CD8-positive, alpha-beta memory T cell (primary cell): ENCODE measurements at regions not wholly inside any gene's neighbourhood (a gene's known extent, or its start where the extent isn't known, plus 50 kb on each side); places are given as distances from the start of the nearest gene placed in this dataset.

Source experiments
- CTCF ChIA-PET: fragments of 350-600 bp; sonication (Branson Sonifier 250); formaldehyde crosslinking; loops from one replicate; lab custom pipeline; 2021; ENCODE audit warnings: antibody characterized with exemption; lab: Charles Lee
- POLR2A ChIA-PET: fragments of 350-600 bp; sonication (Branson Sonifier 250); formaldehyde crosslinking; loops from one replicate; lab custom pipeline; 2021; ENCODE audit warnings: antibody characterized with exemption; lab: Charles Lee
- DNase-seq, 5 donors: peaks; one replicate each; pipeline versions ENCODE4 v3.0.0 to v3.0.0-alpha.2; 2020 to 2022; ENCODE audit warnings: mixed read lengths in 1 of 5
- H3K27ac ChIP-seq: one replicate; pipeline ENCODE4 v1.7.0; 2013; ENCODE audit warnings: low read depth, mild to moderate bottlenecking, low read length, moderate library complexity
- H3K27me3 ChIP-seq: 2 replicates; pipeline ENCODE4 v1.7.0; 2013; ENCODE audit warnings: low read length, mild to moderate bottlenecking; ENCODE audit not compliant: insufficient read depth, poor library complexity, severe bottlenecking
- H3K36me3 ChIP-seq: 2 replicates; pipeline ENCODE4 v1.7.0; 2013; ENCODE audit warnings: mild to moderate bottlenecking, low read length, moderate library complexity; ENCODE audit not compliant: insufficient read depth
- H3K4me1 ChIP-seq: 2 replicates; pipeline ENCODE4 v1.7.0; 2013; ENCODE audit warnings: mild to moderate bottlenecking, low read length, moderate library complexity; ENCODE audit not compliant: insufficient read depth
- H3K4me3 ChIP-seq: 2 replicates; pipeline ENCODE4 v1.7.0; 2013; ENCODE audit warnings: mild to moderate bottlenecking, low read length
- H3K9me3 ChIP-seq: 2 replicates; pipeline ENCODE4 v1.7.0; 2013; ENCODE audit warnings: mild to moderate bottlenecking, low read length
- H3K27ac Mint-ChIP-seq, 8 donors: one replicate each; pipeline ENCODE4 v1.8.0; 2020 to 2021; ENCODE audit warnings: mixed read lengths in 8 of 8, mild to moderate bottlenecking in 6 of 8, inconsistent platforms in 3 of 8, moderate library complexity in 3 of 8
- H3K27me3 Mint-ChIP-seq, 2 donors: one replicate each; pipeline ENCODE4 v1.8.0; 2020 to 2021; ENCODE audit warnings: mixed read lengths in 2 of 2, mild to moderate bottlenecking in 1 of 2, moderate library complexity in 1 of 2
- H3K36me3 Mint-ChIP-seq, 3 donors: one replicate each; pipeline ENCODE4 v1.8.0; 2020 to 2021; ENCODE audit warnings: mixed read lengths in 3 of 3, inconsistent platforms in 1 of 3, mild to moderate bottlenecking in 1 of 3
- H3K4me1 Mint-ChIP-seq, 3 donors: one replicate each; pipeline ENCODE4 v1.8.0; 2020 to 2021; ENCODE audit warnings: mixed read lengths in 3 of 3, inconsistent platforms in 1 of 3, mild to moderate bottlenecking in 1 of 3
- H3K4me3 Mint-ChIP-seq, 7 donors: one replicate each; pipeline ENCODE4 v1.8.0; 2020 to 2021; ENCODE audit warnings: mixed read lengths in 7 of 7, mild to moderate bottlenecking in 6 of 7, moderate library complexity in 4 of 7, inconsistent platforms in 2 of 7
- H3K9me3 Mint-ChIP-seq, 5 donors: one replicate each; pipeline ENCODE4 v1.8.0; 2020 to 2022; ENCODE audit warnings: mixed read lengths in 5 of 5, mild to moderate bottlenecking in 3 of 5, moderate library complexity in 2 of 5, inconsistent platforms in 1 of 5

DNA sequence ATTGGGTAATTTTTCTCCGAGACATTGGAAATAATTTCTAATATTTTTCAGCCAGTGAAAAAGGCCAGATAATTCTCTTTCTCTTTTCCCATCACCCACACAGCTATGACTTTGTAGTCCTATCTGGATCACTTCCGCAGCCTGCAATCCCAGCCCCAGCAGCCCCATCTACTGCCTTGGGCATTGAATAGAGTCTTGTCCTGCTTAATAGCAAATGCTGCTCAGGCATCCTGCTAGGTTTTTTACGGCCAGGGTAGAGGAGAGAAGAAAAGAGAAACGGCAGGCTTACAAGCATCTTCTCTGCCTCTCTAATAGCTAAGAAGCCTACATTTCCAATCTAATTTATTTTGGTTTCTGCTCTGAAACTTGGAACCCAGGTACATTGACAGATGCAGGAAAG, 154.3 kb upstream of the B3GAT1 start:
- no peak overlapping the region for H3K4me3 Mint-ChIP-seq
- H3K9me3 Mint-ChIP-seq: no peaks in the 10 kb centered on the region
- H3K27ac Mint-ChIP-seq: no peak overlapping the region
- CTCF ChIA-PET: no interaction called here
- no peaks in the 10 kb centered on the region for H3K9me3 ChIP-seq
- POLR2A ChIA-PET: no interaction called here
- no peaks in the 10 kb centered on the region for H3K4me1 ChIP-seq
- H3K36me3 ChIP-seq: no peaks in the 10 kb centered on the region
- H3K27me3 Mint-ChIP-seq: peaks cover 10 to 20% of the 10 kb centered on the region in 2 donors
- no peaks in the 10 kb centered on the region for H3K36me3 Mint-ChIP-seq
- H3K27ac ChIP-seq: no peak overlapping the region
- no peaks in the 10 kb centered on the region for H3K4me1 Mint-ChIP-seq
- H3K27me3 ChIP-seq: no peaks in the 10 kb centered on the region
- no peak for DNase-seq
- no peak overlapping the region for H3K4me3 ChIP-seq

GRCh38 chr11:134565343-134565891, 153.4 kb upstream of the B3GAT1 start:
- no peak overlapping the region for H3K27ac Mint-ChIP-seq
- H3K36me3 ChIP-seq: no peaks in the 10 kb centered on the region
- ChIA-PET CTCF (no interaction called here), POLR2A (no interaction called here)
- no peaks in the 10 kb centered on the region for H3K36me3 Mint-ChIP-seq
- H3K9me3 Mint-ChIP-seq: no peaks in the 10 kb centered on the region
- H3K9me3 ChIP-seq: no peaks in the 10 kb centered on the region
- no peaks in the 10 kb centered on the region for H3K4me1 Mint-ChIP-seq
- no peak overlapping the region for H3K27ac ChIP-seq
- no peaks in the 10 kb centered on the region for H3K4me1 ChIP-seq
- no peaks in the 10 kb centered on the region for H3K27me3 ChIP-seq
- no peak overlapping the region for H3K4me3 Mint-ChIP-seq
- DNase-seq: no peak
- H3K4me3 ChIP-seq: no peak overlapping the region
- H3K27me3 Mint-ChIP-seq: peaks cover 10 to 19% of the 10 kb centered on the region in 2 donors

DNA sequence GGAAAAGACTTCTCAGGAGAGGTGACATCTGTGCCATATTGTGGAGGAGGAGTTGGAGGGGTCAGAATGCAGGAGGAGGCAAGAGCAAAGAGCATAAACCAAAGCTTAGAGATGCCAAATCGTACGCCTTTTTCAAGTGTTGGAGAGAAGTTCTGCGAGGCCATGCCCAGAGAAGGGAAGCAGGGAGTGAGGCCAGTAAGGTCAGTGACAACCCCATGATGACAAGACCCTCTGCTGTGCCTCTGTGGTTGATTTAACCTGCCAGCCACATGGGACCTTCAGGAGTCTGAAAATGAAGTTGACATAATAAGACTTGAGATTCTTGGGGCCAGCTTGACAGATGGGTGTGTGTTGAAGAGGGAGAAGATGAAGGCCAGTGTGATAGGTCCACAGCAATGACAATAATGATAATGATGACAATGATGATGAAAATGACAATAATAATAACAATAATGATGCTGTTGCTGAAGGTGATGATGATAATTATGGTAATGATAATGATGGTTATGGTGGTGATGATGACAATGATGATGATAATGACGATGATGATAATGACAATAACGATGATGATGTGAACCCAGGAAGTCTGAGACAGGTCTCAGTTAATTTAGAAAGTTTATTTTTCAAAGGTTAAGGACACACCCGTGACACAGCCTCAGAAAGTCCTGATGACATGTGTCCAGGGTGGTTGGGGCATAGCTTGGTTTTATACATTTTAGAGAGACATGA, 152.6 kb upstream of the B3GAT1 start:
- no peaks in the 10 kb centered on the region for H3K4me1 Mint-ChIP-seq
- CTCF ChIA-PET: no interaction called here
- H3K27me3 Mint-ChIP-seq: peaks cover 4 to 22% of the 10 kb centered on the region in 2 donors
- no peaks in the 10 kb centered on the region for H3K9me3 ChIP-seq
- H3K27ac Mint-ChIP-seq: no peak overlapping the region
- DNase-seq: no peak
- POLR2A ChIA-PET: no interaction called here
- no peaks in the 10 kb centered on the region for H3K27me3 ChIP-seq
- no peaks in the 10 kb centered on the region for H3K4me1 ChIP-seq
- H3K4me3 ChIP-seq: no peak overlapping the region
- no peaks in the 10 kb centered on the region for H3K36me3 Mint-ChIP-seq
- H3K9me3 Mint-ChIP-seq: no peaks in the 10 kb centered on the region
- H3K27ac ChIP-seq: no peak overlapping the region
- no peaks in the 10 kb centered on the region for H3K36me3 ChIP-seq
- no peak overlapping the region for H3K4me3 Mint-ChIP-seq

GRCh38 chr11:134562941-134563471, 151.0 kb upstream of the B3GAT1 start:
- POLR2A ChIA-PET: no interaction called here
- no peak overlapping the region for H3K4me3 ChIP-seq
- Mint-ChIP-seq H3K9me3 (no peaks in the 10 kb centered on the region), H3K4me3 (no peak overlapping the region), H3K36me3 (no peaks in the 10 kb centered on the region), H3K27ac (no peak overlapping the region), H3K4me1 (no peaks in the 10 kb centered on the region), H3K27me3 (peaks cover 6 to 19% of the 10 kb centered on the region in 2 donors)
- DNase-seq: no peak
- no peaks in the 10 kb centered on the region for H3K27me3 ChIP-seq
- no peak overlapping the region for H3K27ac ChIP-seq
- H3K36me3 ChIP-seq: no peaks in the 10 kb centered on the region
- no peaks in the 10 kb centered on the region for H3K9me3 ChIP-seq
- CTCF ChIA-PET: no interaction called here
- no peaks in the 10 kb centered on the region for H3K4me1 ChIP-seq

DNA sequence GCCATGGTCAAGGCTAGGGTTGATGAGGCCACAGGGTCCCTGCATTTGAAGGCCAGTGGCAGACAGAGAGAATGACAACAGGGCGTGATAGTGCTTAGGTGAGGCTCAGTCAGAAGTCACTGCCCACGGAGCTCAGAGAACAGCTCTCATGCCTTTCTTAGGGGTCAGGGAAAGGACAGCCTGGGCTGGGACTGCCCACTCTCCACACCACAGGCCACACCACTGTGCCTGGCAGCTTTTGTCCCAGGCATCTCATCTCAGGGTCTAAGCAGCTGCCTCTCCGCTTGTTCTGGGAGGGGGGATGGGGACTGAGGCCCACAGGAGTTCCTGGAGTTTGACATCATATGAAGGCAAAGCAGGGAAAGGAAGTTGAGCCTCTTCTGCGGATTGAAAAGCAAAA, 150.2 kb upstream of the B3GAT1 start:
- ChIA-PET CTCF (no interaction called here), POLR2A (no interaction called here)
- H3K4me3 ChIP-seq: no peak overlapping the region
- H3K27me3 ChIP-seq: no peaks in the 10 kb centered on the region
- no peak overlapping the region for H3K27ac ChIP-seq
- H3K9me3 ChIP-seq: no peaks in the 10 kb centered on the region
- Mint-ChIP-seq H3K9me3 (no peaks in the 10 kb centered on the region), H3K36me3 (no peaks in the 10 kb centered on the region), H3K27me3 (peaks cover 11 to 21% of the 10 kb centered on the region in 2 donors), H3K4me1 (no peaks in the 10 kb centered on the region), H3K27ac (no peak overlapping the region), H3K4me3 (no peak overlapping the region)
- no peaks in the 10 kb centered on the region for H3K36me3 ChIP-seq
- no peak for DNase-seq
- H3K4me1 ChIP-seq: no peaks in the 10 kb centered on the region

DNA sequence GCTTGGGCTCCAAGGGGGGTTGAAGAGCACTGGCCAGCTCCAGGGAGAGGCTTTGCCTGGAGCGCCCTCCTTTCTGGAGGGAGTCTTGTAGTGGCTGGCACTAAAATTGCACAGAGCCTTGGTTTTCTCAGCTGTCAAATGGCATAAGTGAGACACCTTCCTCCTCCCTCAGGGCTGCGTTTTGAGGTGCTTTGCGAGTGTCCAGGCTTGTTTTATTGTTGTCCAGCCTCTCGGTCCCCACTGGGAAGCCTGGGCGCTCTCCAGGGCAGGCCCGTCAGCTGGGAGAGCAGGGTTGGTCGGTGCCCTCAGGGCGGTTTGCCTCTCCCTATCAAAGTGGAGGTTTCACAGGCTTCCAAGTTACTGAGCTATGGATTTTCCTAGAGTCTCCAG, 149.3 kb upstream of the B3GAT1 start:
- Mint-ChIP-seq H3K27ac (no peak overlapping the region), H3K27me3 (peaks cover 11 to 21% of the 10 kb centered on the region in 2 donors), H3K4me3 (no peak overlapping the region), H3K36me3 (no peaks in the 10 kb centered on the region), H3K4me1 (no peaks in the 10 kb centered on the region), H3K9me3 (no peaks in the 10 kb centered on the region)
- Histone ChIP-seq H3K4me1 (no peaks in the 10 kb centered on the region), H3K4me3 (no peak overlapping the region), H3K36me3 (no peaks in the 10 kb centered on the region), H3K27me3 (no peaks in the 10 kb centered on the region), H3K9me3 (no peaks in the 10 kb centered on the region), H3K27ac (no peak overlapping the region)
- DNase-seq: no peak
- POLR2A ChIA-PET: no interaction called here
- CTCF ChIA-PET: no interaction called here

DNA sequence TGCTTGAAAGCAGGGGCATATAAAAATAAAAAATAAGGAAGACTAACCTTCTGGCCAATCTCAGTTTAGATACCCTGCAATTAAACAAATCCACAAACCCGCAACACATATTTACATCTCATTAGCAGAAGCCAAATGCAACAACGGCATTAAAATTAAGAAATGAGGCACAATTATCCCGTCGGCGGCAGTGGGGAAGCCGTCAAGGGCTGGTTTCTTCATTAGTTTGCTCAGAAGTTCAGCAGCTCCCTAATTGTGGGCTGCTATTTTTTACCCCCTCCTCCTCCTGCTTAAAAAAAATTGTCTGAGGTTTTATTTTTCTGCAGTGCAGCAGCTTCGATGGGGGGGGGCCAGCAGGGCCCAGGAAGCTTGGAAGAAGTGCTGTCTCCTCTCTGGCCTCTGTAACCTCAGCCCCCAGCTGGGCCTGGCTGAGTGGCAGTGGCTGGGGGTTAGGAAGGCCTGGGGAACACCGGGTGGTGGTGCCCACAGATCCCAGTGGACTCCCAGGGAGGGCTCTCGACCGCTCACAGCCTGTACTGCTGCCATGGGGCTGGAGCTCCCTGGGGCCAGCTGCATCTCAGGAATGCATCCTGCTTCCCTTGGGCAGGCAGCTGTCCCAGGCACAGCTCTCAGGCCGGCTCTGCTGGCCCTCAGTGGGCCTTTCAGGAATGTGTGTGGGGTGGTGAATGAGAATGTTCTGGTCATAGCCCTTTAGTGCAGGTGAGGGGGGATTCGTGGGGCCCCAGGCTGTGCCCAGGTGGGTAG, 148.7 kb upstream of the B3GAT1 start:
- no peaks in the 10 kb centered on the region for H3K4me1 Mint-ChIP-seq
- H3K27ac Mint-ChIP-seq: no peak overlapping the region
- H3K27me3 Mint-ChIP-seq: peaks cover 11 to 21% of the 10 kb centered on the region in 2 donors
- ChIA-PET CTCF (no interaction called here), POLR2A (no interaction called here)
- no peaks in the 10 kb centered on the region for H3K4me1 ChIP-seq
- no peaks in the 10 kb centered on the region for H3K36me3 Mint-ChIP-seq
- H3K9me3 ChIP-seq: no peaks in the 10 kb centered on the region
- H3K9me3 Mint-ChIP-seq: no peaks in the 10 kb centered on the region
- no peak overlapping the region for H3K27ac ChIP-seq
- H3K36me3 ChIP-seq: no peaks in the 10 kb centered on the region
- no peaks in the 10 kb centered on the region for H3K27me3 ChIP-seq
- H3K4me3 Mint-ChIP-seq: no peak overlapping the region
- DNase-seq: no peak
- no peak overlapping the region for H3K4me3 ChIP-seq

GRCh38 chr11:134560066-134560465, 148.0 kb upstream of the B3GAT1 start:
- Mint-ChIP-seq H3K36me3 (no peaks in the 10 kb centered on the region), H3K4me1 (no peaks in the 10 kb centered on the region), H3K27ac (no peak overlapping the region), H3K9me3 (no peaks in the 10 kb centered on the region), H3K4me3 (no peak overlapping the region), H3K27me3 (peaks cover 11 to 21% of the 10 kb centered on the region in 2 donors)
- no peaks in the 10 kb centered on the region for H3K36me3 ChIP-seq
- H3K27ac ChIP-seq: no peak overlapping the region
- ChIA-PET POLR2A (no interaction called here), CTCF (no interaction called here)
- DNase-seq: no peak
- H3K4me3 ChIP-seq: no peak overlapping the region
- H3K4me1 ChIP-seq: no peaks in the 10 kb centered on the region
- H3K27me3 ChIP-seq: no peaks in the 10 kb centered on the region
- H3K9me3 ChIP-seq: no peaks in the 10 kb centered on the region
